ENCODE measurements at regions not wholly inside any gene's neighbourhood (a gene's known extent, or its start where the extent isn't known, plus 50 kb on each side); places are given as distances from the start of the nearest gene placed in this dataset.

- TF ChIP-seq, protein P1, sequence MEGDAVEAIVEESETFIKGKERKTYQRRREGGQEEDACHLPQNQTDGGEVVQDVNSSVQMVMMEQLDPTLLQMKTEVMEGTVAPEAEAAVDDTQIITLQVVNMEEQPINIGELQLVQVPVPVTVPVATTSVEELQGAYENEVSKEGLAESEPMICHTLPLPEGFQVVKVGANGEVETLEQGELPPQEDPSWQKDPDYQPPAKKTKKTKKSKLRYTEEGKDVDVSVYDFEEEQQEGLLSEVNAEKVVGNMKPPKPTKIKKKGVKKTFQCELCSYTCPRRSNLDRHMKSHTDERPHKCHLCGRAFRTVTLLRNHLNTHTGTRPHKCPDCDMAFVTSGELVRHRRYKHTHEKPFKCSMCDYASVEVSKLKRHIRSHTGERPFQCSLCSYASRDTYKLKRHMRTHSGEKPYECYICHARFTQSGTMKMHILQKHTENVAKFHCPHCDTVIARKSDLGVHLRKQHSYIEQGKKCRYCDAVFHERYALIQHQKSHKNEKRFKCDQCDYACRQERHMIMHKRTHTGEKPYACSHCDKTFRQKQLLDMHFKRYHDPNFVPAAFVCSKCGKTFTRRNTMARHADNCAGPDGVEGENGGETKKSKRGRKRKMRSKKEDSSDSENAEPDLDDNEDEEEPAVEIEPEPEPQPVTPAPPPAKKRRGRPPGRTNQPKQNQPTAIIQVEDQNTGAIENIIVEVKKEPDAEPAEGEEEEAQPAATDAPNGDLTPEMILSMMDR (conservative IDR thresholded peaks at IDR 0.05 in 1 of 2, IDR thresholded peaks at IDR 0.05 in 1 of 2; ENCODE audit: extremely low read depth in 1 of 2, insufficient read depth in 1 of 2, low read depth in 1 of 2, low read length in 2 of 2), result no peak
- TF ChIP-seq EZH2 (IDR thresholded peaks at IDR 0.05; ENCODE audit: borderline replicate concordance, low read length), result no peak
Measured at GRCh38 chr5:158606233-158606632, 493.5 kb downstream of the EBF1 start.
